ENCODE measurements at regions not wholly inside any gene's neighbourhood (a gene's known extent, or its start where the extent isn't known, plus 50 kb on each side); places are given as distances from the start of the nearest gene placed in this dataset.

- no peak for DNase-seq
Observed at GRCh38 chr7:131000389-131000788, 266.4 kb upstream of the KLF14 start.

GRCh38 chr7:131000873-131001272 lies 266.9 kb upstream of the KLF14 start:
- DNase-seq, result no peak

- DNase-seq, result no peak
Observed at GRCh38 chr7:131002600-131002999, 268.6 kb upstream of the KLF14 start.

- no peak for DNase-seq
Observed at GRCh38 chr7:131003634-131004033, 269.6 kb upstream of the KLF14 start.

GRCh38 chr7:131004371-131004770 lies 270.4 kb upstream of the KLF14 start:
- DNase-seq, result peak in 1 of 2 donors; percentile 32

GRCh38 chr7:131007439-131008330 lies 273.7 kb upstream of the KLF14 start:
- DNase-seq, result peak; percentile 56 to 76

- no peak for DNase-seq
Observed at GRCh38 chr7:131008840-131009711, 275.1 kb upstream of the KLF14 start.

GRCh38 chr7:131010029-131010716 lies 276.2 kb upstream of the KLF14 start:
- no peak for DNase-seq

- peak in 1 of 2 donors; percentile 47 for DNase-seq
Observed at GRCh38 chr7:131010717-131011431, 276.9 kb upstream of the KLF14 start.

GRCh38 chr7:131011432-131011742 lies 277.4 kb upstream of the KLF14 start:
- no peak for DNase-seq

- DNase-seq, result peak in 1 of 2 donors; percentile 56
Observed at GRCh38 chr7:131011976-131012375, 278.0 kb upstream of the KLF14 start.

- DNase-seq, result no peak
Observed at GRCh38 chr7:131012477-131013031, 278.5 kb upstream of the KLF14 start.

GRCh38 chr7:131013716-131014115 lies 279.7 kb upstream of the KLF14 start:
- DNase-seq, result no peak

GRCh38 chr7:131014906-131015656 lies 281.1 kb upstream of the KLF14 start:
- no peak for DNase-seq

- DNase-seq, result no peak
Observed at GRCh38 chr7:131015657-131015958, 281.6 kb upstream of the KLF14 start.

- DNase-seq, result no peak
Observed at GRCh38 chr7:131016230-131016629, 282.2 kb upstream of the KLF14 start.

- no peak for DNase-seq
Observed at GRCh38 chr7:131019351-131019750, 285.3 kb upstream of the KLF14 start.

GRCh38 chr7:131020759-131021261 lies 286.8 kb upstream of the KLF14 start:
- no peak for DNase-seq

- no peak for DNase-seq
Observed at GRCh38 chr7:131021460-131021859, 287.5 kb upstream of the KLF14 start.

- no peak for DNase-seq
Observed at GRCh38 chr7:131021902-131022301, 287.9 kb upstream of the KLF14 start.

- DNase-seq, result no peak
Observed at GRCh38 chr7:131026297-131027000, 292.4 kb upstream of the KLF14 start.
